ENCODE measurements at regions not wholly inside any gene's neighbourhood (a gene's known extent, or its start where the extent isn't known, plus 50 kb on each side); places are given as distances from the start of the nearest gene placed in this dataset.
"Not testable (repeated sequence)": the region's sequence is repeated elsewhere in the genome, so short reads cannot be mapped to it uniquely, and the experiment has no call there.

- no peaks in the 10 kb centered on the region for H3K4me1 ChIP-seq
- H3K4me3 ChIP-seq: no peak overlapping the region
- intact Hi-C loops (cut with DNase I): no loop called here
- no peak for TF ChIP-seq CTCF (IDR thresholded peaks at IDR 0.05)
- no peaks in the 10 kb centered on the region for H3K9me3 ChIP-seq
- peak; percentile 33 for ATAC-seq
- H3K27me3 ChIP-seq: no peaks in the 10 kb centered on the region
- no peak overlapping the region for H3K27ac ChIP-seq
- H3K36me3 ChIP-seq: no peaks in the 10 kb centered on the region
- DNase-seq: no peak
Observed at GRCh38 chrX:30141966-30142365, 73.4 kb upstream of the MAGEB2 start.

GRCh38 chrX:30144221-30144620 is 71.1 kb upstream of the MAGEB2 start:
- Histone ChIP-seq H3K4me3 (no peak overlapping the region), H3K27ac (no peak overlapping the region), H3K4me1 (no peaks in the 10 kb centered on the region), H3K36me3 (no peaks in the 10 kb centered on the region), H3K27me3 (no peaks in the 10 kb centered on the region), H3K9me3 (no peaks in the 10 kb centered on the region)
- ATAC-seq (no peak), DNase-seq (no peak)
- TF ChIP-seq CTCF (IDR thresholded peaks at IDR 0.05): no peak
- intact Hi-C loops (cut with DNase I): no loop called here

GRCh38 chrX:30144971-30145731 is 70.2 kb upstream of the MAGEB2 start:
- intact Hi-C loops (cut with DNase I): no loop called here
- Histone ChIP-seq H3K27ac (no peak overlapping the region), H3K9me3 (no peaks in the 10 kb centered on the region), H3K4me3 (no peak overlapping the region), H3K4me1 (no peaks in the 10 kb centered on the region), H3K27me3 (no peaks in the 10 kb centered on the region), H3K36me3 (no peaks in the 10 kb centered on the region)
- no peak for DNase-seq
- no peak for ATAC-seq
- TF ChIP-seq CTCF (IDR thresholded peaks at IDR 0.05): no peak

- intact Hi-C loops (cut with DNase I): no loop called here
- TF ChIP-seq CTCF (IDR thresholded peaks at IDR 0.05): no peak
Observed at GRCh38 chrX:30147996-30148643, 67.2 kb upstream of the MAGEB2 start.

GRCh38 chrX:30149206-30149605 is 66.2 kb upstream of the MAGEB2 start:
- H3K4me3 ChIP-seq; ATAC-seq; H3K9me3 ChIP-seq; H3K27ac ChIP-seq; intact Hi-C loops (cut with DNase I); DNase-seq; H3K36me3 ChIP-seq; H3K27me3 ChIP-seq; H3K4me1 ChIP-seq: not testable (repeated sequence)

More at GRCh38 chrX:30147996-30148643, 67.2 kb upstream of the MAGEB2 start:
- no peaks in the 10 kb centered on the region for H3K36me3 ChIP-seq
- H3K27ac ChIP-seq: no peak overlapping the region
- H3K4me1 ChIP-seq: no peaks in the 10 kb centered on the region
- no peak for DNase-seq
- H3K4me3 ChIP-seq: no peak overlapping the region
- no peaks in the 10 kb centered on the region for H3K27me3 ChIP-seq
- ATAC-seq: no peak
- no peaks in the 10 kb centered on the region for H3K9me3 ChIP-seq

Data from left lung (tissue), 4 donors.